ENCODE measurements at regions not wholly inside any gene's neighbourhood (a gene's known extent, or its start where the extent isn't known, plus 50 kb on each side); places are given as distances from the start of the nearest gene placed in this dataset.

DNA sequence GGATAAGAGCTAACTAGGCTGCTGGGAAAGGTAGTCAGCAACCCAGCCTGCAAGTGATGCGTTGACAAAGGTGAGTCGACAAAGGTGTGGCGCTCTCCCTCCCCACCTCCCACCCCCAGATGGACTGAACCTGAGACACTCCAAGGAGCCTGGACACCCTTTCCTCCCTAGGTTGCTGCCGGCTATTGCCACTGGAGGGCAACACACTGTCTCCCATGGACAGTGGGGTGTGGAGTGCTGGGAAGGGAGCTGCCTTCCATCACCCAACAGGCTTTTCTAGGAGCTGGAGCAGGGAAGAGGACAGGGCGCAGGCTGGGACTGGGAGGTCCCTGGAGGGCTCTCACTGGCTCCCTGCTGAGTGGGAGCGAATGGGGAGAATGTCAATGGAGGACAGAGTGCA is 75.4 kb upstream of the ARAP3 start:
- TF ChIP-seq, protein P1, sequence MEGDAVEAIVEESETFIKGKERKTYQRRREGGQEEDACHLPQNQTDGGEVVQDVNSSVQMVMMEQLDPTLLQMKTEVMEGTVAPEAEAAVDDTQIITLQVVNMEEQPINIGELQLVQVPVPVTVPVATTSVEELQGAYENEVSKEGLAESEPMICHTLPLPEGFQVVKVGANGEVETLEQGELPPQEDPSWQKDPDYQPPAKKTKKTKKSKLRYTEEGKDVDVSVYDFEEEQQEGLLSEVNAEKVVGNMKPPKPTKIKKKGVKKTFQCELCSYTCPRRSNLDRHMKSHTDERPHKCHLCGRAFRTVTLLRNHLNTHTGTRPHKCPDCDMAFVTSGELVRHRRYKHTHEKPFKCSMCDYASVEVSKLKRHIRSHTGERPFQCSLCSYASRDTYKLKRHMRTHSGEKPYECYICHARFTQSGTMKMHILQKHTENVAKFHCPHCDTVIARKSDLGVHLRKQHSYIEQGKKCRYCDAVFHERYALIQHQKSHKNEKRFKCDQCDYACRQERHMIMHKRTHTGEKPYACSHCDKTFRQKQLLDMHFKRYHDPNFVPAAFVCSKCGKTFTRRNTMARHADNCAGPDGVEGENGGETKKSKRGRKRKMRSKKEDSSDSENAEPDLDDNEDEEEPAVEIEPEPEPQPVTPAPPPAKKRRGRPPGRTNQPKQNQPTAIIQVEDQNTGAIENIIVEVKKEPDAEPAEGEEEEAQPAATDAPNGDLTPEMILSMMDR (IDR thresholded peaks at IDR 0.05): peak in 4 of 6 experiments; percentile 9 to 48 (median 46)
- no peak for TF ChIP-seq POLR2A (IDR thresholded peaks at IDR 0.05)
